ENCODE measurements at regions not wholly inside any gene's neighbourhood (a gene's known extent, or its start where the extent isn't known, plus 50 kb on each side); places are given as distances from the start of the nearest gene placed in this dataset.

GRCh38 chr10:30553018-30553625 is 76.4 kb downstream of the LYZL2 start (continued):
- TF ChIP-seq EWSR1 (IDR thresholded peaks at IDR 0.05; ENCODE audit: borderline replicate concordance, low read depth, partially characterized antibody), result no peak
- TF ChIP-seq HOMEZ (CRISPR knock-in tag; IDR thresholded peaks at IDR 0.05), result no peak
- no peak for TF ChIP-seq ZBTB49 (CRISPR knock-in tag; IDR thresholded peaks at IDR 0.05; ENCODE audit: borderline replicate concordance)
- no peak for TF ChIP-seq ZNF408 (CRISPR knock-in tag; IDR thresholded peaks at IDR 0.05; ENCODE audit: low read depth)
- TF ChIP-seq YY1 (IDR thresholded peaks at IDR 0.05; ENCODE audit: borderline replicate concordance in 1 of 3, control insufficient read depth in 1 of 3, extremely low read depth in 1 of 3, insufficient read depth in 3 of 3, insufficient read length in 1 of 3, insufficient replicate concordance in 2 of 3, low read depth in 1 of 3, low read length in 2 of 3), result no peak
- TF ChIP-seq ZNF263 (CRISPR knock-in tag; IDR thresholded peaks at IDR 0.05; ENCODE audit: borderline replicate concordance), result no peak; the same call in 1 of the 2 replicates
- TF ChIP-seq EHMT2 (IDR thresholded peaks at IDR 0.05), result no peak
- TF ChIP-seq BCLAF1 (IDR thresholded peaks at IDR 0.05; ENCODE audit: borderline replicate concordance in 1 of 2, control insufficient read depth in 1 of 2, low read depth in 2 of 2, low read length in 1 of 2), result no peak
- TF ChIP-seq DEAF1 (CRISPR knock-in tag; IDR thresholded peaks at IDR 0.05), result no peak
- TF ChIP-seq ZNF695 (CRISPR knock-in tag; IDR thresholded peaks at IDR 0.05), result no peak
- TF ChIP-seq CEBPZ (IDR thresholded peaks at IDR 0.05; ENCODE audit: borderline replicate concordance, low read depth, low read length), result no peak
- peak; percentile 73 for TF ChIP-seq POLR2A (conservative IDR thresholded peaks at IDR 0.05)

Data from K562 (cell line).